HFF-Myc (cell line): ENCODE measurements at regions not wholly inside any gene's neighbourhood (a gene's known extent, or its start where the extent isn't known, plus 50 kb on each side); places are given as distances from the start of the nearest gene placed in this dataset.

Experiments
- DNase-seq: peaks from one replicate; pipeline ENCODE4 v3.0.0-alpha.2; 2011; ENCODE audit warnings: low read depth; ENCODE audit errors: extremely low read depth
- H3K4me3 ChIP-seq: replicated peaks from 2 replicates; pipeline ENCODE4 v1.5.1; 2011; ENCODE audit warnings: low read depth, mild to moderate bottlenecking, control low read depth, low read length
- TF ChIP-seq, protein P1 (sequence below): IDR thresholded peaks from 2 replicates; pipeline ENCODE4 v1.5.1; 2012; ENCODE audit warnings: mild to moderate bottlenecking, low read depth, low read length, control low read depth; ENCODE audit errors: missing control alignments

GRCh38 chr11:33630936-33631748 is 69.5 kb downstream of the C11orf91 start:
- no peak for DNase-seq
- TF ChIP-seq, protein P1, sequence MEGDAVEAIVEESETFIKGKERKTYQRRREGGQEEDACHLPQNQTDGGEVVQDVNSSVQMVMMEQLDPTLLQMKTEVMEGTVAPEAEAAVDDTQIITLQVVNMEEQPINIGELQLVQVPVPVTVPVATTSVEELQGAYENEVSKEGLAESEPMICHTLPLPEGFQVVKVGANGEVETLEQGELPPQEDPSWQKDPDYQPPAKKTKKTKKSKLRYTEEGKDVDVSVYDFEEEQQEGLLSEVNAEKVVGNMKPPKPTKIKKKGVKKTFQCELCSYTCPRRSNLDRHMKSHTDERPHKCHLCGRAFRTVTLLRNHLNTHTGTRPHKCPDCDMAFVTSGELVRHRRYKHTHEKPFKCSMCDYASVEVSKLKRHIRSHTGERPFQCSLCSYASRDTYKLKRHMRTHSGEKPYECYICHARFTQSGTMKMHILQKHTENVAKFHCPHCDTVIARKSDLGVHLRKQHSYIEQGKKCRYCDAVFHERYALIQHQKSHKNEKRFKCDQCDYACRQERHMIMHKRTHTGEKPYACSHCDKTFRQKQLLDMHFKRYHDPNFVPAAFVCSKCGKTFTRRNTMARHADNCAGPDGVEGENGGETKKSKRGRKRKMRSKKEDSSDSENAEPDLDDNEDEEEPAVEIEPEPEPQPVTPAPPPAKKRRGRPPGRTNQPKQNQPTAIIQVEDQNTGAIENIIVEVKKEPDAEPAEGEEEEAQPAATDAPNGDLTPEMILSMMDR: no peak
- H3K4me3 ChIP-seq: no peak overlapping the region

DNA sequence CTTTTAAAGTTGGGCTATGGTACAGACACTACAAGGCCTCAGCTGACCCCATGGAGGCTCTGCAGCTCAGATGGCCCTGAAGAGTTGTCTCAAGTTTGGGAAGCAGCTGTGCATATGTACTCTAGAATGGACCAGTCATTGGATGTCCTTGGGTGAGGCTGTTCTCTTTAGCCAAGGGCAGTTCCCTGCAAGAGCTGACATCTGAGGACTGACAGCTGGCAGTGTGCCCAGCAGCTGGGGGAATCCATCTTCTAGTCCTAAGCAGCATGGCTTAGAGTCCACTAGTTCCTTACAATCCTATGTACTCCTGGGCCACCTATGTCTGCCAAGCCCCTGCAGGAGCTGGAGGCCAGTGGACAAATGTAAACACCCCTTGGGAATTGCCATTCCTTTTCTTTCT is 76.5 kb downstream of the C11orf91 start:
- DNase-seq: no peak
- TF ChIP-seq, protein P1: no peak
- no peak overlapping the region for H3K4me3 ChIP-seq

DNA sequence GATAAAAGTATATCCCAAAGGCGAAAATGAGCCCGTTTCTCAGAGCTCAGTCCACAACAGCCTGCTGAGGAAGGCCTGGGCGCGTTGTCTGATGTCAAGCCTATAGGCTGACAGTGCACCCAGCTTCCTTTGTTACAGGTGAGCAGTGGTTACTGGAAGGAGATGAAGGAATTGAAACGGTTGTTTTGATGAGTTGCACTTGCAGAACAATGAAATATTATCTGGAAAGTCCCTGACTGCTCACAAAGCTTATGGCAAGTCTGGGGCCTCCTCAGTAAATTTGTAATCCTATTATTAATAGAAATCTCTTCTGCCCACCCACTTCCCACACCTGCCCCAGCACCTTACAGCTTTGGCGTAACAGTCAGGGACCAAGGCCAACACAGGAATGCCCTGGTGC is 77.8 kb downstream of the C11orf91 start:
- no peak overlapping the region for H3K4me3 ChIP-seq
- DNase-seq: no peak
- TF ChIP-seq, protein P1: no peak

- no peak for DNase-seq
- no peak overlapping the region for H3K4me3 ChIP-seq
- TF ChIP-seq, protein P1: no peak
These were observed 78.4 kb downstream of the C11orf91 start for GRCh38 chr11:33622186-33622585.

- DNase-seq: no peak
- no peak overlapping the region for H3K4me3 ChIP-seq
- TF ChIP-seq, protein P1: no peak
These were observed 80.0 kb downstream of the C11orf91 start for GRCh38 chr11:33620423-33621171.

DNA sequence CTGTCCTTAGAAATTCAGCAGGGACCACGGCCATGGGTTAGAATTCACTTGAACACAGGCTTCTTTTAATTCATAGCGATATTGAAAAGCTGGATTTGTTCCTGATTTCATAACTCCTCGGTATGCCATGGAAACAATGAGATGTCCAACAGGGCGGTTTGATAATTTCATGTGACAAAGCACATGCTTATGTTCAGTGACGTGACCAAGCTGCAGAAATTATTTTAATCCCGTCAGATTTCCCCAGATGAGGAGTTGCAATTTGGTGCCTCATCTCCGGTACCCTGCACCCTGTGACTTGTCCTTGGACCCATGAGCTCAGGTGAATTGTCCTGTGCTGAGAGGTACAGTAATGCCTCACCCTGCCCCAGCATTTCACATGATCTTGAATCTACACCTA is 81.7 kb downstream of the C11orf91 start:
- no peak for DNase-seq
- TF ChIP-seq, protein P1: no peak
- H3K4me3 ChIP-seq: no peak overlapping the region
